Heart left ventricle (tissue), 13 donors: ENCODE measurements at regions not wholly inside any gene's neighbourhood (a gene's known extent, or its start where the extent isn't known, plus 50 kb on each side); places are given as distances from the start of the nearest gene placed in this dataset.

Source experiments
- CTCF ChIP-seq, 12 donors: fragments of 200-600 bp; sonication (generic) in 4 of 12; IDR thresholded peaks; one replicate each; pipeline versions ENCODE4 v1.5.0 to v1.8.0; 2018 to 2022; ENCODE audit warnings: antibody characterized with exemption in 12 of 12, mild to moderate bottlenecking in 5 of 12
- POLR2A ChIP-seq, 2 donors: fragments of 450-650 bp; IDR thresholded peaks; one replicate each; pipeline ENCODE4 v1.6.1; 2017; ENCODE audit warnings: antibody characterized with exemption in 2 of 2, mild to moderate bottlenecking in 2 of 2, moderate library complexity in 2 of 2
- donor health status: ischemic (EF 13 %, LVEDD 7.1; RV severe dilation, severe dysfunction).
- donor health status: DM: no; HTN: yes; CAD: no.
- donor health status: DM: no; HTN: no; CAD: no.
- donor health status: ischemic (EF 25% LVEDD 6.9; RV normal size, moderate dysfunction).
- donor health status: ischemic (EF 25% LVEDD 5.7; RV mildly dilated, moderate dysfunction).
- donor health status: ischemic (EF 35%, LVEDD 5.7; RV mildly dilated, moderate dysfunction).
- donor health status: nonischemic (EF 11% LVEDD 7.7; RV severe dilation, severe dysfunction).
- donor health status: DM: yes; HTN: yes; CAD: no.
- donor health status: PGD.
- donor health status: ischemic (EF 29% LVEDD 5.4; RV normal size, mild dysfunction).
- donor health status: nonischemic (EF 23%, LVEDD 6.1; RV moderate dilation, normal function).

GRCh38 chr11:114844896-114845295 is 166.6 kb downstream of the NXPE2 start:
- TF ChIP-seq CTCF (IDR thresholded peaks at IDR 0.05) (no peak), POLR2A (IDR thresholded peaks at IDR 0.05) (no peak)
